GM08714 (cell line): ENCODE measurements at regions not wholly inside any gene's neighbourhood (a gene's known extent, or its start where the extent isn't known, plus 50 kb on each side); places are given as distances from the start of the nearest gene placed in this dataset.

Source experiments
- H3K4me3 ChIP-seq: fragments of 200-500 bp; sonication (Bioruptor generic); 2 replicates; pipeline ENCODE4 v1.5.1; 2014; ENCODE audit warnings: mild to moderate bottlenecking, low read length, inconsistent platforms
- ZNF274 ChIP-seq: IDR thresholded peaks from 2 replicates; pipeline ENCODE4 v1.6.1; 2012; ENCODE audit warnings: mild to moderate bottlenecking, low read depth, low read length

- no peak for TF ChIP-seq ZNF274
- no peak overlapping the region for H3K4me3 ChIP-seq
Measured at GRCh38 chr13:40163066-40164000, 503.1 kb downstream of the FOXO1 start.

- TF ChIP-seq ZNF274 = no peak
- no peak overlapping the region for H3K4me3 ChIP-seq
Measured at GRCh38 chr13:40164133-40164532, 502.3 kb downstream of the FOXO1 start.

- TF ChIP-seq ZNF274 = no peak
- no peak overlapping the region for H3K4me3 ChIP-seq
Measured at GRCh38 chr13:40165316-40165932, 501.0 kb downstream of the FOXO1 start.

GRCh38 chr13:40167327-40167726 lies 499.1 kb downstream of the FOXO1 start:
- TF ChIP-seq ZNF274 = no peak
- H3K4me3 ChIP-seq = no peak overlapping the region

- H3K4me3 ChIP-seq = no peak overlapping the region
- no peak for TF ChIP-seq ZNF274
Measured at GRCh38 chr13:40168425-40169166, 497.8 kb downstream of the FOXO1 start.

- TF ChIP-seq ZNF274 = no peak
- H3K4me3 ChIP-seq = no peak overlapping the region
Measured at GRCh38 chr13:40169476-40169875, 497.0 kb downstream of the FOXO1 start.

DNA sequence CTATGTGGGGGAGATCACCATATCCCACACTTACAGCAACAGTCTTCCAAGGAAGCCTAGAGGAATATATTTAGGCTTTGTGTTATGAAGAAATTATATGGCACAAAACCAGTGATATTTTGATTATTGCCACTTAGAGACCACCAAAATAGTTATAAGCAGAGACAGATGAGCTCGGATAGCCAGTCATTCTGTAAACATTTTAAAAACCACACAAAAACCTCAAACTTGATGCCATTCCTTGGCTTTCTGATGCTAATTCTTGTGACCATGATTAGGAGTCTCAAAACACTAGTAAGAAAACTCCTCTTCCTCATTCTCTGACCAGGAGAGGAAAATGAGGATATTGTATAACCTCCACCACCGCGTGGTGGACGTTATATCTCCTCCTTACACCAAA lies 496.4 kb downstream of the FOXO1 start:
- H3K4me3 ChIP-seq = no peak overlapping the region
- no peak for TF ChIP-seq ZNF274

DNA sequence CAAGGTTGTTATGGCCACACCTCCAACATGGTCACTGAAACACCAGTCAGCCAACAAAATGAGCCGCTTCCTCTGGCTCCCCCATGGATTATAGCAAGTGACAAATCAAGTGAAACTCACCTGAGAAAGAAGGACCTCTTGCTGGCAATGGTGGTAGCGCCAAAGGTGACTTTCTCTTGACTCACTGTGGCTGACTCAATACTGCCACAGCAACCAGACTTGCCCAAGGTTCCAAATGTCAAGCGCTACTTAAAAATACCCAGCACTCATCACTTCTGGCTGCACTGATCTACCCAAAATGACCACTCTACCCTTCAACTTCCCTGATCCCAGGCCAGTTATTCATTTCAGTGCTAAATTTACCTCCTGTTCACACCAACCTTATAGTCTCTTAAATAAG lies 495.5 kb downstream of the FOXO1 start:
- no peak for TF ChIP-seq ZNF274
- no peak overlapping the region for H3K4me3 ChIP-seq

GRCh38 chr13:40171566-40171965 lies 494.9 kb downstream of the FOXO1 start:
- no peak overlapping the region for H3K4me3 ChIP-seq
- TF ChIP-seq ZNF274 = no peak

DNA sequence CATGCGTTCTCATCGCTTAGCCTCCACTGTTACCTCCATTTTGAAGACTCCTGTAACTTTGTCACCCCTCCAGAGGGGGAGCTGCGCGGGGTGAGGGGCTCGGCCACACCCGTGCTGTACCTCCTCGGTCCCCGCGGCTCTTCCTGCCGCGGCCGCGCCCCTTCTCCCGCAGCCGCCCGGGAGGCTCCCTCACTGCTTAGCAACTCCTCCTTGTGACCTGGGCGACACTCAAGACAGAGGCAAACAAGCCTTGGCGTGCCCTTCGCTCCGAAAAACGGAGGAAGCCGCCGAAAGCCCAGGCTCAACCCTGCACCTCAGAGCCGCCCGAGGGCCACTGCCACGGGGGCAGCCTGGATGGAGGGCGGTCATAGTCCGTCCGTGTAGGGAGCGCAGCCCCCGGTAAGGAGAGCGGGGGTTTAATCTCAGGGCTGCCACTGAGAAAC lies 494.3 kb downstream of the FOXO1 start:
- no peak for TF ChIP-seq ZNF274
- no peak overlapping the region for H3K4me3 ChIP-seq

GRCh38 chr13:40172878-40173277 lies 493.6 kb downstream of the FOXO1 start:
- no peak overlapping the region for H3K4me3 ChIP-seq
- TF ChIP-seq ZNF274 = no peak

DNA sequence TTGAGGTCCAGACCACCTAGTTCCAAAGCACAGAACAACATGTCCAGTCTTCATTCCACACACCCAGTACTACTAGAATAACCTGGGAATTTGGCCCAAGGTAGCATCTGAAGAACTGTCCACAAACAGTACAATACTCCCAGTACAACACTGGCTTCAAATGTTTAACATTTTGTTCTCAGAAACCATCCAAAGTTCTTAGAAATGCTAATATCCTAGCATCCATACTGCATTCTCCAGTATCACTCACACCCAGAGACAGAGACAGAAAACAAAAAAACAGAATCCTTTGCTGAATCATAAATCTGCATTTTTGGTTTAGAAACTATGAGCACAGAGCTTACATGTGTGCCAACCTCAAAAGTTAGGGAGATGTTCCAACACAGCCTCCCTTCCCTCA lies 490.8 kb downstream of the FOXO1 start:
- TF ChIP-seq ZNF274 = no peak
- H3K4me3 ChIP-seq = no peak overlapping the region

DNA sequence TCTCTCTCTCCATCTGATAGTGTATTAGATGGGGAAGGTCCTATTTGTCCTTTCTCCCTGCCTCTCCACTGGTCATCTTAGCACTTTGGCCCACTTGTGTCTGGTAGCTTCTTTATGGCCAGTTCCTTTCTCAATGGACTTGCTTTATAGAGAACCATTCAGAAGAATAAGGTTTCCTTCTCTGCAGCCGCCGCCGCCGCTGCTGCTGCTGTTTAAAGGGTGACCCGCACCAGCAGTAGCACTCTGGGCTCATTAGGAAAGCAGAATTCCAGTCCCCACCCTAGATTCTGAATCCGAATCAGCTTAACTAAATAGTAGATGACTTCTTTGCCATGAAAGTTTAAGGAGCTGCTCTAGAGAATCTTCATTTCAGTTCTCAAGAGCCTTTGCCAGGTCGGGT lies 490.2 kb downstream of the FOXO1 start:
- TF ChIP-seq ZNF274 = no peak
- no peak overlapping the region for H3K4me3 ChIP-seq

DNA sequence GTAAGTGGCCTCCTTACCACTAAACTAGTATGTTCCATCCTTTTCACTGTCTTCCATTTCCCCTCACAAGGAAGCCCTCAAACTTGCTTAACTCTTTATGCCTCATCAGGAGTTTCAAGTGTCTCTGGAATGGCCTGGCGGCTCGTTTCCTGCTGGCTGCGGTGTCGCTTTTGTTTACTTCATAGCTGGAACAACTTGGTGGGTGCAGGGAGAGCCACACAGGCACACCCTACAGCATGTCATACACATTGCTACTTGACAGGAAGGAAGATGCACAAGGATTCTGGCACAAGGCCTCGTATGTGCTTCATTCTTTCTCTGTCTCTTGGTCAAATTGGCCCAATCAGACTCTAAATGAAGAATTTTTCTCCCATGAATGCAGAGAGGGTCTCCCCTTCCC lies 488.3 kb downstream of the FOXO1 start:
- H3K4me3 ChIP-seq = no peak overlapping the region
- no peak for TF ChIP-seq ZNF274

- H3K4me3 ChIP-seq = no peak overlapping the region
- no peak for TF ChIP-seq ZNF274
Measured at GRCh38 chr13:40179445-40180281, 486.8 kb downstream of the FOXO1 start.
